ENCODE measurements at regions not wholly inside any gene's neighbourhood (a gene's known extent, or its start where the extent isn't known, plus 50 kb on each side); places are given as distances from the start of the nearest gene placed in this dataset.

DNA sequence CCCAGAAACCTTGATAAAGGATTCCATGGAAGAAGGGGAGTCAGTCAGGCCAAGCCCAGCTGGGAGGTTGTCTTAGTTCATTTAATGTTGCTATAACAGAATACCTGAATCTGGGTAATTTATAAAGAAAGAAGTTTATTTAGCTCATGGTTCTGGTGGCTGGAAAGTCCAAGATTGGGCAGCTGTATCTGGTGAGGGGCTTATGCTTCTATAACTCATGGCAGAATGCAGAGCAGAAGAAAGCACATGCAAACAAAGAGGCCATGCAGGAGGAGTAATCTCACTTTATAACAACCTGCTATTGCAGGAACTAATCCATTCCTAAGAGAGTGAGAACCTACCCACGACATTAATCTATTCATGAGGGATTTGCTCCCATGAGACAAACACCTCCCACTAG is 54.2 kb upstream of the ANKRD1 start:
- DNase-seq (ENCODE audit: low spot score in 2 of 2) (no peak), FAIRE-seq (no peak)

DNA sequence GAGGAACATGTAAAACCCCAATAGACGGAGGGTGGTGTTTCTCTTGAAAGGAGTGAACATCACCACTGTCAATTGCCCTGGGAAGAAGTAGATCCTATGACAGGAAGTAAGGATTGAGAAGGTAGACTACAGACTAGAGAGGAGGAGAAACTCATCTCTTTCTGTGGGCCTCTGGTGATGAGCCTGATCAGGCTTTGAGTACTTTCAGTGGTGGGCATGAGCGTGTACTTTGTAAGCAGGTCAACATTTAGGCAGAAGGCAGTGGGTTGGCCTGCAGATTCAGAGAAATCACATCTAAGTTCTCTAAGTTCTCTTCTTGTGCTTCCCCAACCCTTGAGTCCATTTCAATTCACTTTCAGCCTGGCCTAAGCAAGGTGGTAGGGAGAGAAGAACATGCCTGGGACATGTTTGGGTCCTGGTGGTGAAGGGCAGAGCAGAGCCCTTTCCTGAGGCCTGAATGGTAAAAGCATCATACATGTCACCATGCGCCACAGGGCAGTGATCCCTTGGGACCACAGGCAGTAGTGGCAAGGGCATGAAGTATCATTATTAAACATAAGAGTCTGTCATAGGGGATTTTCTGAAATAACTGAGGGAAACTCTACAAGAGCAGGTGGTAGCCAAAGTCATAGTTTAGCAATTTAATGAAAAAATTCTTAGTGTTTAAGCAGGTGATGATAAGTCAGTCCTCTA is 56.4 kb upstream of the ANKRD1 start:
- no peak for FAIRE-seq
- no peak for DNase-seq (ENCODE audit: low spot score in 2 of 2)

DNA sequence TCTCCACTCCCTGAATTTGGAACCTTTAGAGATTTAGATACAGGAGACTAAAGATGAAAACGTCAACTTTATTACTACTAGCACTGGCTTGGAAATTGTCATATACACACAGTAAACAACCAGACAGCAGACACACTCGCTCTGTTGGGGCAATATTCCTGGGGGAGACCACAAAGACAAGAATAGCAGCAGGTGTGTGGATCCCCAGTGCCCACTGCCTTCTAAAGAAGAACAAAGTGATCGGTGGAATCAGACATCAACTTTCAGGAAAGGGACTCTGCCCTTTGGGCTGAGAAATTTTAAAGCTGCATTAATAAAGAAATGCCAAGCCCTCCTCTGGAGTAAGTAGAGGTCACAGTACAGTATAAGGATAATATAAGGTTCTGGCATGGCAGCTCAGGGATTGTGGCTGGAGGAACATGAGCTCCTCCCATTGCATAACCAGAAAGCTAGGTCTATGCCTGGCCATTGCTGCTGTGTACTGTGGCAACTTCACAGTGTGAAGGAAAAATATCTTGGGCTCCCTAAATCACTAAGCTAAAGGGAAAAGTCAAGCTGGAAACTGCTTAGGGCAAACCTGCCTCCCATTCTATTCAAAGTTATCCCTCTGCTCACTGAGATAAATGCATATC is 57.1 kb upstream of the ANKRD1 start:
- FAIRE-seq: no peak

DNA sequence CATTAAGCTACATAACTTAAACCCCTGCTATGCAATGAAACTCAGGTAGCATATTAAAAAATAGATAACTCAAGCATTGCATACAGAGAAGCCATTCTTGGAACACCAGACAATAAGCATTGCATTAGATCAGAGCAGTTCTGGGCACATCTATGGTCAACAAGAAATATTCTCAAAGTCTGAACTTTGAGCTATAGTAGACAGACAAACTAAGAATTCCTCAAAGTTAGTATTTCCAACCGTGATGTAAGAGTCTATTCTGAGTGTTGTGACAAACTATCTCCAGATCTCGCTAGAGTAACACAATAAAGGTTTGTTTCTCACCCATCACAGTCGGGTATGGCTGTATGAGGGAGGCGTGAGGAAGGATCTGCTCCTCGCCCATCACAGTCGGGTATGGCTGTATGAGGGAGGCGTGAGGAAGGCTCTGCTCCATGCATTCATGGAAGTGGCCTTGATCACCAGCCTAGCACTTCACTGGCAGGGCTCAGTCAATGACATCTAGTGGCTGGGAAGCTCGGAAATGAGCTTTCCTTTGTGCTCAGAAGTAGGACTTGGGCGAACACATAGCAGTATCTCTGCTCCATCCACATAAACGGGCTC is 61.6 kb upstream of the ANKRD1 start:
- FAIRE-seq: no peak
- DNase-seq (ENCODE audit: low spot score in 2 of 2): no peak

More for the DNA sequence above, 57.1 kb upstream of the ANKRD1 start:
- no peak for DNase-seq (ENCODE audit: low spot score in 2 of 2)

DNA sequence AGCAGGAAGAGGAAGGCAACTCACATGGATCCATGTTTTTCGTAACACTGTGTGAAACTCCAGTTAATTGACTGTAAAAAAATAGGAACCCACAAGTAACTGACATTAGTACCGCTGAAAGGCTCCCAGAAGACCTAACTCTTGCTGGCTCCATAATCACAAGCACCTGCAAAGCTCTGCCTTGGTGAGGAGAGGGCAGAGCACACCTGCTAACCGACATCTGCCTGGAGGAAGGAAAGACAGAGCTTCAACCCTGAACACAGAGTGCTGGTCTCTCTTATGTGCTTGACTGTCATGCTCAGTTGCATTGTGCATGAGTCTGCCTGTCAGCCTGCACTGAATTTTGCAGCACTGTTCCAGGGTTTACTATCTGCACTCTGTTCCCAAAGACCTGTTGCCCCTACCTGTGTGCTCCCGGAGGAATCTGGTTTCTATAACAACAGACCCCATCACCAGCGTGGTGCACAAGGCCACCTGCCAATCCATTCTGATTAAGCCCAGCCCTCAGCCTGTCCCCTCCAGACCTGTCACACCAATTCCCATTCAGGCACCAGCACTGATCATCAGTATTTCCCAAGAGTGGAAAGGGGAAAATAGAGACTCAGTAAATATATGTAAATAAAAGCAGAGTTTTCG is 63.1 kb upstream of the ANKRD1 start:
- DNase-seq (ENCODE audit: low spot score in 2 of 2) (no peak), FAIRE-seq (no peak)

DNA sequence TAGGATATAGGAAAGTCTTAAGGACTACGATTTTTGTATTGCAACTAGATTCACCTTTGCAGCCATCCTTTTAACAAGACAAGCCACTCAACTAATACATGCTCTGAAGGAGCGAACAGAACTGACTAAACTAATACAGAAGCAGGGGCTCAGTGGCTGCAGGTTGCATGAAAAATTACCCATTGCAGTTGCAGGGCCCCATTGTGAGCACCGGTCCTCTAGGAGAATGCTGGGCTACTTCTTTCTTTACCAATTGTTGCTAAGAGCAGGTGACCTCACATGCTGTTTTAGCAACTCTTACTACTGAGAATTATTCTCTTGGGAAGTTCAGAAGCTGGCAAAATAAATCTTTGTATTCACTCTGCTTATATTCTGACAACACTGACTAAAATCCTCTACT is 64.0 kb upstream of the ANKRD1 start:
- no peak for FAIRE-seq

DNA sequence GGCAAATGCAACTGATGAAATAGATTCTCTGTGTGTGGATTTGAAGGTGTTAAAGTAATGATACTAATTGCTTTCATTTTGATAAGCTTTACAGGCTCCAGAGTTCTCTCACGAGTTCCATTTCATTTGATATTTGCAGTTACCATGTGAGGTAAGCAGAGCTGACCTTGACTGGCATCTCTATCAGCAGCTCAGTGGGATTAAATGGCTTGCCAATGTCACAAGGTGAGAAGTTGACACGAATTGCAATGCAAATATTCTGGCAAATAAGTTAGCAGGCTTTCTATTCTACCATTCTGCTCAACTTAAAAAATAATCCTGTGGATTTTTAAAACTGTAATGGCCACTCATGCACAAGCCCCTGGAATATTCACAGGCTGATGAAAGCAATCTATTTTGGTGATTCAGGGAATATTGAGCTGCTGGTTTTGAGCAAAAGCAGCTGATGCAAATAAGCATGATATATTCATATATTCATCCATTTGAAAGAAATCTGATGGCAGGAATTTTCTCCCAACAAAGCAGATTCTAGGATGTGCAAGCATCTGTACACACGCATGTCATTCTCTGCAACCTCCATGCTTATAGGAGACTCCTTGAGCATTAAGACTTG is 64.5 kb upstream of the ANKRD1 start:
- FAIRE-seq (no peak), DNase-seq (ENCODE audit: low spot score in 2 of 2) (no peak)

More for the DNA sequence above, 64.0 kb upstream of the ANKRD1 start:
- DNase-seq (ENCODE audit: low spot score in 2 of 2): no peak

DNA sequence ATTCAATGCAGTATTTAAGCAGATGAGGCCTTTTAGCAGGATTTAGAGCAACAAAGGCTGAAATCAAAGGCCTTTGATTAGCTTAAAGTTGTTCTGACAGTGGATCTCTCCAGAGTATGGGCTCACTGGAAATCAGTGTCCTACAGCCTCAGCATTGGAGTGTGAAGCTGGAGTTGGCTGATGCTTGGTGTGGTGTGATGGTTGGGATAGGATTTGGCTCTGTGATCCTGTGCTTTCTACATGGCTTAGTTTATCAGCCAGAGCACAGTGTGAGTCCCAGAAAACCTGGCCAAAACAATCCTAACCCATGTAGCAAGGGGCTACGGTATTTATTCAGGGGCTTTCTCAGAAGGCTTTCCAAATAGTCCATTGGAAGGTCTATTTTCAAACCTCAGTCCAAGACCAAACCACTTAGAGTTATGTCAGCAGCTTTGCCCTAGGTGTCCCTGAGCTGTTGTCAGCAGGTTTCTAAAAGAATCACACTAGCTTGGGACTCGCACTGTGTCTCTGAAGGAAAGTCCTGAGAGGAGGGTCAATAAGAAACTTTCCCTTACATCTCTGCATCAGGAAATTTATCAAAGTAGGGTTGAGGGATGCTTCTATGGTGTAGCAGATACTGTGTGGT is 65.4 kb upstream of the ANKRD1 start:
- no peak for FAIRE-seq
- DNase-seq (ENCODE audit: low spot score in 2 of 2): no peak

DNA sequence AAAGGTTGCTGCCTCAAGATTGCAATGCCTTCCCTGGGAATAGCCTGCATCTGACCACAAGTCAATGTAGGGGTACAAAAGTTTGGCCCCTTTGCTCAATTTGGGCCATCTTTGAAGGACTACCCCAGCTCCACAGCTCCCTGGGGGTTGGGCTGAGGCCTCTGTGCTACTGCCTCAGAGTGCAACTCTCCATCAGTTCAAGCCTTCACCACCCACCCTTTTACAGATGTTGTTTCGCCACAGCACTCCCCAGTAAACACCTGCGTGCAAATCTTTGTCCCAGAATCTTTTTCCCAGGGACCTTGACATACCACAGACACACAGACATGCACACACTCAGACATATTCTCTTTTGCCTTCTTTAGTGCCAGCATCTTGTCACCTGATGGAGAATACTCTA is 66.0 kb upstream of the ANKRD1 start:
- no peak for FAIRE-seq
- no peak for DNase-seq (ENCODE audit: low spot score in 2 of 2)

DNA sequence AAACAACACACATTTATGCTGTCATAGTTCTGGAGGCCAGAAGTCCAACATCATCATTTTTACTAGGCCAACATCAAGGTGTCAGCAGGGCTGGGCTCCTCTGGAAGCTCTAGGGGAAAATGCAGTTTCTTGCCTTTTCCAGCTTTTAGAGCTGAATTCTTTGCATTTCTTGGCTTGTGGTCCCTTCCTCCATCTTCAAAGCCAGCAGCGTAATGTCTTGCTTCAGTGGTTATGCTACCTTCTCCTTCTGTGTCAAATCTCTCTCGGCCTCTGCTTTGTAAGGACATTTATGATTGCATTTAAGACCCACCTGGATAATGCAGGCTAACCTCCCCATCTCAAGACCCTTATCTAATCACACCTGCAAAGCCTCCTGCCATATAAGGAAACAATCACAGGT is 66.5 kb upstream of the ANKRD1 start:
- FAIRE-seq (no peak), DNase-seq (ENCODE audit: low spot score in 2 of 2) (no peak)

DNA sequence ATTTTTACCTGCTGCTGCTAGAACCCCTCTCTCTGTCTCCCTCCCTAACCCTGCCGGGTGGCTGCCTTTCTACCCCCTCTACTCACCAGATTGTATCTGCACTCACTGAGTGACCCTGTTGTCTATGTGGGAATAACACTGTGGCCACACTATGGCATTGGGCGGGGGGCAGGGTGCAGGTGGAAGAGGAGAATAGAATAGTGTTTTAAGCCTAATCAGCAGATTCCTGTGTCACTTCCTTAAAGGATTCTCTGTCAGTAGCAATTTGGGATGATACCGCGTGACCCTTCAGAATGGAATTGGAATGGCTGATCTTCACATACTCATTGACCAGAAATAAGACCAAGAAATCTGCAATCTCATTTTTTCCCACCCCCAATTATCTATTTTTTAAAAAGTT is 67.1 kb upstream of the ANKRD1 start:
- no peak for DNase-seq (ENCODE audit: low spot score in 2 of 2)
- no peak for FAIRE-seq

DNA sequence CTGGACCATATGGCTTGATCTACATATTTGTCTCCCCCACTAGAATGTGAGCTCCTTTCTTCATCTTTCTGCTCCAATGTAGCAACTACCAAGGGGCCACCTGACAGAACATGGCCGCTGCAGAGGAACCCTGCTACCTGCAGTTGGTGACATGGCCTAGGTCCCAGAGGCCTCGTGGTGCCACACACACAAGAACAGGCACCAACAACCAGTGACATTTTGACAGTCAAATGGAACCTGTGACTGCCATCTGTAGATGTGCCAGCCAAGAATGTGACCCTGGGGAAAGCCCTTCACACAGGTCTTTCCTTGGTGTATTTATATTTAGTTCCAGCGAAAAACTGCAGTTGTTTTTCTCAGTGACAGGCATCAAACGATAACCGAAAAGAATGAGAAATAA is 67.9 kb upstream of the ANKRD1 start:
- FAIRE-seq (no peak), DNase-seq (ENCODE audit: low spot score in 2 of 2) (no peak)

DNA sequence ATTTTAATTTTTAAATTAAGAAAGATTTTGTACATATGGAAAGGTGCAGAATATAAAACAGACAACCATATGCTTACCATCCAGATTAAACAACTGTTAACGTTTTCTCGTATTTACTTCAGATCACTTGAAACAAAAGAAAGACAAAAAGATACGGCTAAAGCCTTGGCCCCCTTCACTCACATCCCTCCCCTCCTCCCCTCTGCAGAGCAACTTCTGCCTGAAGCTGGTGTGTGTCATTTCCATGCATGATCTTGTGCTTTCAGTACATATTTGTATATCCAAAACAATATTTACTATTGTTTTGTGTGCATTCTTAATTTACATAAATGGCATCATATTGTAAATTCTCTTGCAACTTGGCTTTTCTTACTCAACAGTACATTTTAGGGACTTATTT is 68.5 kb upstream of the ANKRD1 start:
- DNase-seq (ENCODE audit: low spot score in 2 of 2): no peak
- no peak for FAIRE-seq

DNA sequence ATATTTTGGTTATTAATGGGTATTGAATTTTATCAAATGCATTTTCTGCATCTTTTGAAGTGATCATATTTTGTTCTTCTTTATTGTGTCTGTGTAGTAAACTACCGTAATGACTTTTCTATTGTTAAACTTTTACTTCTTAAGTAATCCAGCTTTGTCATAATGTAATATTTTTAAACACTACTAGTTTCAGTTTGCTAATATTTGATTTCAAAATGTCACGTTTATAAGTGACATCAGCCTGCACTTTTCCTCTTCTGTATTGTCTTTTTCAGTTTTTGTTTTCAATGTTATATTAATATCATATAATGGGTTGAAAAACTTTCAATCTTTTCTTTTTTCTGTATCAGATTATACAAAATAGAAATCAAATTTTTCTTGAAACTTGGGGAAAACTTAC is 71.6 kb upstream of the ANKRD1 start:
- DNase-seq (ENCODE audit: low spot score in 2 of 2): no peak
- FAIRE-seq: peak; percentile 74

DNA sequence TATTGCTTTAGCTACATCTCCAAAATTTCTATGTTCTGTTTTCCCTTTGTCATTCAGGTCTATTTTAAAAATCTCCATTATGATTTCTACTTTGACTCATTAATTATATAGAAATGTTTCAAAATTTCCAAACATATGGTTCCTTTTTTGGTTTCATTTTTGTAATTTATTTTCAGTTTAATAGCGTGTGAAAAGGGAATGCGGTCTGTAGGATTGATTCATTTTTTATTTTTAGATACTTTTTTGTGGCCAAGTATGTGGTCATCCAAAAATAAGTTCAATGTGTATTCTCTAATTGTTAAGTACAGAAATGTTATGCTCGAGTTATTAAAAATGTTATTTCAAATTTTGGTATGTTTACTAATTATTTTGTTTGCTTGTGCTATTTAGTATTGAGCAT is 72.5 kb upstream of the ANKRD1 start:
- DNase-seq (ENCODE audit: low spot score in 2 of 2) (no peak), FAIRE-seq (peak; percentile 21)

DNA sequence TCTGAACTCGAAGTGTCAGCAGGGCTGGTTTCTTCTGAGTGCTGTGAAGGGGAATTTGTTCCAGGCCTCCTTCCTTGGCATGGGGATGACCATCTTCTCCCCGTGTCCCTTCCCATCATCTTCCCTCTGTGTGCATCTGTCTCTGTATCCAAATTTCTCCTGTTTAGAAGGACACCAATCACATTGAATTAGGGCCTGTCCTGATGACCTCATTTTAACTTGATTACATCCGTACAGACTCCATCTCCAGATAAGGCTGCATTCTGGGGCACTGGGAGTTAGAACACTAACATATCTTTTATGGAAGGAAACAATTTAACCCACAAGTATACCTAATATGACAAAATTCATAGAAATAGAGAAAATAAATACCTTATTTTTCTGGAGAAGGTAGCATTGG is 76.8 kb upstream of the ANKRD1 start:
- FAIRE-seq (no peak), DNase-seq (ENCODE audit: low spot score in 2 of 2) (no peak)

DNA sequence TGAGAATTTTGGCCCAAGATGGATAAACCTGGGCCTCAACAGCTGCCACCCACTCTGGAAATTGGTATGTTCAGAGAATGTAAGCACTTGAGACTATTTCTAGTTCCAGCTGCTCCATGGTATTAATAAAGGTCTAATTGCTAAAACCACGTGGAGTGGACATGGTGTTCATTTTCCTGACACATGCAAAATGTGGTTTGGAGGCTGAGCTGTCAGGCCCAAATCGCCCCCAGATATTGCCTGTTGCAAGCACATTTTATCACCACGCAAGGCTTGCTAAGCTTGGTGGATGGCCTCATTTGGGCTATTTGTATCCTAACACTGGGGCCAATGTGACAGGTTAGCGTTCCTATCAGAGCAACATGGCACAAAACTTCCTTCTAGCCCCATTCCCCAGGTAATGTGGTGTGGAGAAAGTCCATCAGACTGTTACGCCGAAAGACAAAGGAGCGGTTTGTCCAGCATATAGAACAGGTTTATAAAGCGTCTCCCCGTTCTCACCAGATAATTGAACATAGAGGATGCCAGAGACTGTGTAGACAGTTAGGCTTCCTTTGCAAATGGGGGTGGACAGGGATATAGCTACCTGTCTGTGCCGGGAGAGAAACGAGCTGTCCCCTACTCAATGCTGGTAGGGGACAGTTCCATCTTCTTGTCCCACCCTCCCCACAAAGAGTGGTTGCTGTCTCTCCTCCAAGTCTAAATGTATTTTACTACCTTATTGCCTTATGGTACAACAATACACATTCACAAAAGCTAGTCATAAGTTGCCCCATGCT is 78.0 kb upstream of the ANKRD1 start:
- no peak for FAIRE-seq
- no peak for DNase-seq (ENCODE audit: low spot score in 2 of 2)

DNA sequence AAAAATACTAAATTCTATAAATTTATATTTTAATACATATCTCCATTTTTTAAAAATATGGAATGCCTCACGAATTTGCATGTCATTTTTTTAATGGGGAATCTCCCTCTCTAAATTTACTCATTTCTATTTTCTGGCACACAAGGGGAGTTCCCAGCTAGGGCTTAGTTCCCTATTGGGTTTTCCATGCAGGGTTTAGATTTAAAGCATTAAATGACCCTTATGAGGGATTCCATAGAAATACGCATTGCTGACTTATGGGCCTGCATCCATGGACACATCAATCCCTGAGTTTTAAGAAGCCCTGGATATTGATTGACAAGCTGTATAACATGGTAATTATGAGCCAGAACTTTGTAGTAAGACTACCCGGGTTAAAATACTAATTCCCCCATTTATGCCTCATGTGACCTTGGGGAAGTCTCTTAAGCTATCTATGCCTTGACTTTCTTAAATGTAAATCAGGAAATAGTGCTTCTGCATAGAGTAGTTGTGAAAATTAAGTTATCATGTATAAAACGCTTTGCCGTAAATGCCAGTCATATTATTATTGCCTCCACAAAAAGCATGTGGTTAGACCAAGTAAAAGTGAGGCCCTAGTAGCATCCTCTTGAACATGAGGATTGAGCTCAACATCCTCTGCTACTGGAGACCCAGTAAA is 78.8 kb upstream of the ANKRD1 start:
- DNase-seq (ENCODE audit: low spot score in 2 of 2): no peak
- no peak for FAIRE-seq

DNA sequence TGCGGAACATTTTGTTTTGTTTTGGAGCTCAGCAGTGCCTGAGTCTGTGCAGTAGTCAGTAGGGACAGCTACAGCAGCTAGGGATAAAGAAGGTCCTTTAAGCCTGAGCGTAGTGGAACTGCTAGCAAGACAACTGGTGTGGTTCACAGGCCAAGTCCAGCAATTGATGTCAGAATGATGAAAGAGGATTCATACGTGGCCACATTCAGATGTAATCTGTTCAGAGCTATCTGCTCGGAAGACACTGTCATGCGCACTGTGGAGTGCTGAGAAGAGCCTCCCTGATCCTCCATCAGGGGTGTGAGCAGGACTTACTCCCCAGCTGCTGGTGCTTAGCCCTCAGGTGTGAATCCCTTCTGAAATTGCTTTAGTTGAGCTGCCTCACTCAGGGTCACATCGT is 79.6 kb upstream of the ANKRD1 start:
- no peak for DNase-seq (ENCODE audit: low spot score in 2 of 2)
- FAIRE-seq: no peak

DNA sequence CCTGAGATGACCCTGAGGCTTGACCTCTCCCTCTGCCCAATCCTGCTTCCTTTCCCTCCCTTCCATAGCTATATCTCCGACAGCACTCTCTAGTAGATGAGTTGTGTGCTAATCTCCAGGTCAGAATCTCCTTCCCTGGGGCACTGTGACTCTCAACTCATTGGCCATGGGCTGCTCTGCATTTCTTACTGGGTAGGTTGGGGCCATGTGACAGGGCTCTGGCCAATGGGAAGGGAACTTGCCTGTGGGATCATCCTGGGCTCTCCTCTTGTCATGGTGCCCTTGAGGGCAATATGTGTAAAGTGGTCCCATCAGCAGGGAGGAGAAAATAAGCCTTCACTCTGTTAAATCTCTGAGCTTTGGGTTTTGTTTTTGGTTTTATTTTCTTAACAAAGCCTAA is 80.1 kb upstream of the ANKRD1 start:
- FAIRE-seq (no peak), DNase-seq (ENCODE audit: low spot score in 2 of 2) (no peak)
